ENCODE measurements at regions not wholly inside any gene's neighbourhood (a gene's known extent, or its start where the extent isn't known, plus 50 kb on each side); places are given as distances from the start of the nearest gene placed in this dataset.

DNA sequence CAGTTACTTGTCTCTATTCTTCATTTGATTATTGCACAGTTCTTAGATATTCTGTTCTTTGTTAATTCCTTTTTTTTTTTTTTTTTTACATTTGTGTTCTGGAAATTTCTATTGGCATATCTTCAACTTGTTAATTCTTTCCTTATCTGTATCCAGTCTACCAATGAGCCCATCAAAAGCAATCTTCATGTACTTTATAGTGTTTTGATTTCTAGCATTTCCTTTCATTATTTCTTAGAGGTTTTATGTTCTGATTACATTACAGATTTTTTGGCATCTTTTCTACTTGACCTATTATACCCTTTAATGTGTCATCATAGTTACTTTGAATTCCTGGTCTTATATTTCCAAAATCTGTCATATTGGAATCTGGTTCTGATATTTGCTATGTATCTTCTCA lies 2194.8 kb downstream of the PCDH9 start:
- DNase-seq (ENCODE audit: low read depth), result no peak

DNA sequence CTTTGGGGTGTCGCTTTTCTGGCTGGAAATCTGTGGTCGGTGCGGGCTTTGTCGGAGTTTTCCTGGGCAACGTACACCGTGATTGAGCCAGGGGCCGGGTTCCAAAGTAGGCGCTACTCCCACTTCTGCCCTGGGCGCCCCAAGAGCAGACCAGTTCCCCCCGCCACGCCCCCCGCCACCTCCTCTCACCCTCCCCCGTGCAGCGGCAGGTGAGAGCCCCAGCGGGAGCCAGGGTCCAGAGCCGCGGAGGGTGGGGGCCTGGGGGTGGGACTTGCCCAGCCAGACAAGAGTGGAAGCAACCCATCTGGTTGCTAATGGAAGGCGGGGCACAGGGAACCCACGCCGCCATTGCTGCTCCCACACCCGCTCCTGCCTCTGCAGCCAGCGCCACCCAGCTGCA lies 2195.9 kb downstream of the PCDH9 start:
- DNase-seq (ENCODE audit: low read depth), result no peak

DNA sequence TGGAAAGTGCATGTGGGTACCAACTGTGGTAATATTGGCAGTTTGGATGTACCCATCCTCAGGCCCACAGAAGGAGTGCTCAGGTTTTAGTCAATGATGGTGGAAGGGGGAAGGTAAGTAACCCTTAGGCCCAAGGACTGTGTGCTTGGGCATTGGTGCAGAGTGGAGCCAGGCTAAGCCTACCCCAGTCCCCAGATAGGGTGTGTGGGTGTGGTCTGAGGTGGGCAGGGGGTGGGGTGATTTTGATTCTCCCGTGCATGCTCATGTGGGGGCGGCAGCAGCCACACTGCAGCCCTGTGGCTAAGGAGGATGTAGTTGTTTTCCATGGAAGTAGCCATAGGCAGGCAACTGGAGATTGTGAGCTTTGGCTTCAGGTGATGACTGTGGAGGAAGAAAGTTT lies 2197.3 kb downstream of the PCDH9 start:
- DNase-seq (ENCODE audit: low read depth), result no peak

DNA sequence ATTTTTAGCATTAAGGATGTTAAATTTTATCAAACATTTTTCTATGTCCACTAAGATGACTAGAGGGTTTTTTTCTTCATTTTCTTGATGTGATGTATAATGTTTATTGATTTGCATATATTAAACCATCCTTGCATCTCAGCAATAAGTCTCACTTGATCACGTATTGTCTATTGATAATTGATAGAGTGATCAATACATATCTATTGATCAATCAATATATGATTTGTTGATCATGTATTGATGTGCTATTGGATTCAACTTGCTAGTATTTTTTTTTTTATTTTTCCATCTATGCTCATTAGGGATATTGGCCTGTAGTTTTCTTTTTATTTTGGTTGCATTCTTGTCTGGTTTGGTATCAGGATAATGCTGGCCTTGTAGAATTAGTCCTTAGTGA lies 2202.0 kb downstream of the PCDH9 start:
- DNase-seq (ENCODE audit: low read depth), result no peak

DNA sequence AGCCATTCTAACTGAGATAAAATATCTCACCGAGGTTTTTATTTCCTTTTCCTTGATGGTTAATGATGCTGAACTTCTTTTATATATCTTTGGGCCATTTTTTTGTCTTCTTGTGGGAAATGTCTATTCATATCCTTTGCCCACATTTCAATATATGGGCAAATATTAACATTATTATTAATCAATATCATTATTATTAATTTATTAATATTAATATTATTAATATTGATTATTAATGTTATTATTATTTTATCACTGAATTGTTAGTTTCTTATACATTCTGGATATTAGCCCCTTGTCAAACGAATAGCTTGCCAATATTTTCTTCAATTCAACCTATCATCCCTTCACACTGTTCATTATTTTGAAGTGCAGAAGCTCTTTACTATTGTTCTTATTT lies 2203.6 kb downstream of the PCDH9 start:
- no peak for DNase-seq (ENCODE audit: low read depth)

DNA sequence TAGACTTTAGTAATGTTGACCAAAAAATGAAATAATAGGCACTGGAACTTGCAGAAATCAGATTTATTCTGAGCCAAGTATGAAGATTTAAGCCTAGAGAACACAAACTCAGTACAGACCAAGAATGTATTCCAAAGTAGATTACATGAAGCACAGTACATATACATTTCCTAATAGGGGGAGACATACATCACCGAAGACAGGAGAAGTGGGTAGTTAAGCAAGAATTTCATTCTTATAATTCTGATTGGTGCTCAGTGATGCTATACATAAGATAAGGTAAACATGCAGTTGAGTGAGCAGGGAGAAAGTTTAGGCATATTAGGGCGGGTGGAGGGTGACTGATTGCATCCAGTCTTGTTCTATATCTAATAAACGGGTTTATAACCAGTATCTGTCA lies 2218.8 kb downstream of the PCDH9 start:
- no peak for DNase-seq (ENCODE audit: low read depth)

DNA sequence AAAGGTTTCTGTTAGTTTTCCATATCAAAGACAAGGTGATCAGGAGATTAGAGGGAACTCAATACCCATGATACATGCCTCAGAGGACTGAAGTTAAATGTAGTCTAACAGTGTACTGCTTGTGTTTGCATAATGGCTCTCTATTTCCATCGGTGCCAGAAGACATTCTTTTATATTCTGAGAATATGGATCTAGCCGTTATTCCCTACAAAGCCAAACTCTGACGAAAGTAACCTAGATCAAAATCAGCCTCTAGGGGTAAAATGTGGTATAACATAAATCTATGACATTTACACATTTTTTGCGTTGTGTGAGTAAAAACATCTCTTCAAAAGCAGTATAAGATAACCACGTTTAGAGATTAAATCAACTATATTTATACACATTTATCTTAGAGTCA lies 2232.7 kb downstream of the PCDH9 start:
- DNase-seq (ENCODE audit: low read depth), result no peak

DNA sequence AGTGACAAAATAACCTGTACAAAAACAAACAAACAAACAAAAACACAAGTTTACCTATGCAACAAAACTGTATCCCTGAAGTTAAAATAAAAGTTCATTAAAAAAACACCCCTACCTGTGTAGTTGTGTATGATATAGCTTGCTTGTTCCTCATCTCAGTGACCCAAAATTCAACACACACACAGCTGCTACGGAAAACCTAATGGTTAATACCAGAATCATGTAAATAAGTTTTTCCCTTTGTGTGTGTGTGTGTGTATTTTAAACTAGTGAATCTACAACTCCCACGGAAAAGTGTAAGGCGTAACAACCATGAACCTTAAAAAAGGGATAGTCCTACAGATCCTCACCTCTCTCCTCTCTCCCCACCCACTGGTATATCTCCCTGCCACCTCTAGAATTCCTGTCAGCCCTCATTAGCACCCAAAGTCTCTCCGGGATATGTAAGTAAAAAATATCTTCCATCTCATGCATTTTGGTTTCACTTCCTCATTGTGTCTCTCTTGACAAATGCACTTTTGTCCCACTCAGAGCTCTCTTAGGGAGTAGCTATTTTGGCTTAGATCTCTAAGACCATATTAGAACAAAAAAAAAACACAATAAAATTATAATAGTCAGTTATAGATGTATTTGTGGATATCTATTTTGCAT lies 2236.5 kb downstream of the PCDH9 start:
- DNase-seq (ENCODE audit: low read depth), result no peak

DNA sequence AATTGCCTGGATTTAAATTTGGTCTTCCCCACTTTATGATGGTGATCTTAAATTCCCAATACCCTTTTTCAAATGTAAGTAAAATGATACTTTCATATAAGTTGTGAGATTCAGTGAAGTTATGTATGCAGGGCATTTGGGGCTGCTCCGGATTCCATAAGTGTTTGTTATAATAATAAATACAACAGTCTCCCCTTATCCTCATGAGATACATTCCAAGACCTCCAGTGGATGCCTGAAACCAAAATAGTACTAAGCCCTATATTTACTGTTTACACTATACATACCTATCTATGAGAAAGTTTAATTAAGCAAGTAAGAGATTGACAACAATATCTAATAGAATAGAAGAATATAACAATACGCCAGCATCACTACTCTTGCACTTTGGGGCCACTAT lies 2237.8 kb downstream of the PCDH9 start:
- no peak for DNase-seq (ENCODE audit: low read depth)

DNA sequence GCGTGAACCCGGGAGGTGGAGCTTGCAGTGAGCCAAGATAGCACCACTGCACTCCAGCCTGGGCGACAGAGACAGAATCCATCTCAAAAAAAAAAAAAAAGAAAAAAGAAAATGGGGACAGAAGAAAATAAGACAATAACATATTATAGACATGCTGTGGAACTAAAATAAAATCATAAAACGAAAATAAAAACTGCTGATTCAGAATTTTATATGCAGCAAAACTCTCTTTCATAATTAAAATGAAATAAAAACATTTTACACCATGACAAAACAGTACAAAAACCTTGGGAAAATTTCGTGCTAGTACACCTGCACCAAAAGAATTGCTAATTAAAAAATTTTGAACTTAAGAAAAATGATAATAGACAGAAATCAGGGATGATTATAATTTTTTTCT lies 2245.1 kb downstream of the PCDH9 start:
- no peak for DNase-seq (ENCODE audit: low read depth)

DNA sequence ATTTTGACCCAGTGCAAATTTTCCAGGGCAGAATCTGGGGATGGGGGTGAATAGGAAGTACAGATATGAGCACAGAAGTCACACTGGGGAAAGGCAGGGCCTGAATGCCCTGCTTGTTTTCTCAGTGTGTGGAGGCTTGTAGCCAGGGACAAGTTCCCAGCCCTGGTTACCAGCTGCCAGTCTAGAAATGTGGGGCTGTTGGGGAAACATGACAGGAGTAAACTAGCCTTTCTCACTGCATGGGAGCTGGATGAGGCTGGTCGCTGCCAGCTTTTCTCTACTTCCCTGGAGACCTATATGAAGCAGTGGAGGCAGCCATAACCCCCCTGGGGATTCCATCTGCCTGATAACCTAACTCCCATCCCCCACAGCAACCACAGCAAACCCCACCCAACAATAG lies 2267.7 kb downstream of the PCDH9 start:
- DNase-seq (ENCODE audit: low read depth), result no peak

DNA sequence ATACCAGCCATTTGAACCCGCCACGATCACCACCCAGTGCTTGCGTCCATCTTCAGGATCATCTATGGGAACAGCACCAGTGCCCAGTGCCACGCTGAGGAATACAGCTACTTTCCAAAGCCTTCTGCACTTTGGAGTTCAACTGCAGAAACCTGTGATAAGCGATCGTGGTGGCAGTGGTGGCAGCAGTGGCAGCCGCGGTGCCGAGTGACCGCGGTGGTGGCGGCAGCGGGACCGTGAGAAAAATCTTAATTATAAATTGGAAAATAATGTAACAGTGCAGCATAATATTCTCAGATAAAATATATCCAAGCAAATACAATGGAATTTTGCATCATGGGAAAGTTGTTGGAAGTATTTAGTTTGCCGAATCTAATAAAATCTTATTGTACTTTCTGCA lies 2270.9 kb downstream of the PCDH9 start:
- DNase-seq (ENCODE audit: low read depth), result no peak

DNA sequence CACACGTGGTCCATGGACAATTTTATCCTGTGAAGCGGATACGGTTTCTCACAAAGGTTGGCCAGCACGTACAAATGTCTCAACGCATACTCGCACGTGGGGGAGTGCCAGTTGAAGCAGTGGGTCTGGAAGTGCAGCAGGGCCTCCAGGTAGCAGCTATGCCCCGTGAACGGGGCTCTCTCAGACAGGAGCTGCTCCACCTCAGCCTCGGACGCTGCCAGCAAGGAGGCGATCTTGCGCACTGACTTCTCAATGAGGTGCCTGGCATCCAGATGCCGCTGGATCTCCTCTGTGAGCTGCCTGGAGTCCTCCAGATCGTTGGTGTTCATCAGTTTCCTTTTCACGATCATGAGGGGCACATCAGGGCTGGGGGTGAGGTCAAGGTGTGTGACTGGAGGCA lies 2272.0 kb downstream of the PCDH9 start:
- no peak for DNase-seq (ENCODE audit: low read depth)

DNA sequence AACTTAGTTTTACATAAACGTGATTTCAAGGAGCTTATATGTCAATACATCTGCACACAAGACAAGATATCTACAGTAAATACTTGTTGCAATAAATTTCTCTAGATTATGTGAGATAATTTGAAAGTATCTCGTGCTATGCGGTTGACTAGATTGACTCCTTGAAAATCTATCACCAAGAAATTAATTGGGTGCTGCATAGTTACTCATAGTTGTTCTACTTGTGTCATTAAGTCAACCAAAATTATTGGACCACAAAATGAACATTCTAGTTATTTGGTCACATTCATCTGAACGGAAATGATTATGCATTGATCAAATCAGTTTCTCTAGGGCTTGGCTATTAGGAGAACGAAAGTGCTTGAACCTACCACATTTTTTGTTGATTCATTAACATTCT lies 2291.5 kb downstream of the PCDH9 start:
- no peak for DNase-seq (ENCODE audit: low read depth)

DNA sequence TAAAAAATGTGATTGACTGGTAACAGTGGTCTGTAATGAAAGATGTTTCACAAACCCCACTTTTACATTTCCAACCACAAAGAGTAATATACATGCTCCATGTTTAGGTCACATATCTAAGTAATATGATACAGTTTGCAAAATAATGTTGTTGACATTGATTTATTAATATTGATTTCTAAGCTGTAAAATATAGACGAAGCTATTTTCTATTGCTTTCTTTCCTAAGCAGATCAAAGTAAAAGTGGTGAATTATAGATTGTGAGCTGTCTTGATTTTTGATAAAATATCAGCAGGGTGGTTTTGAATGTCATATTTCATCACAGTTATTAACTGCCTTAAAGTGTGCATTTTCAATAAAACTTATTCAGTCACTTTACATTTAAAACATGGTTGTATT lies 2292.8 kb downstream of the PCDH9 start:
- no peak for DNase-seq (ENCODE audit: low read depth)

DNA sequence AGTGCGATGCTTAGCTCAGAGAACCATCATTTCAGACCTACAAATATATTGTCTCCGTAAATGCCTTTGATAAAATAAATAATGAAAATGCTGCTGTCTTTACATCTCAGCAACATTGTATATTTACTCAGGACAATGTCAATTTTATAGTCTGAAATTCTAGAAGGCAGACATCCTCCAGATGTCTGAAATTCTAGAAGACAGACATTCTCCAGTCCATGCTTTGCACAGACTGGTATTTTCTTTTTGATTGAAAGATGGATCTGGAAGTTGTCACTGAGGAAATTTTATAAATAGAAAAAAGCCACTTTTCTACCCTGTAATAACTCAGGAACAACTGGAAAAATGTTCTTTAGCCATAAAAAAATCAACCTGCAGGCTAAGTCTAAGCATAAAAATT lies 2293.3 kb downstream of the PCDH9 start:
- no peak for DNase-seq (ENCODE audit: low read depth)

DNA sequence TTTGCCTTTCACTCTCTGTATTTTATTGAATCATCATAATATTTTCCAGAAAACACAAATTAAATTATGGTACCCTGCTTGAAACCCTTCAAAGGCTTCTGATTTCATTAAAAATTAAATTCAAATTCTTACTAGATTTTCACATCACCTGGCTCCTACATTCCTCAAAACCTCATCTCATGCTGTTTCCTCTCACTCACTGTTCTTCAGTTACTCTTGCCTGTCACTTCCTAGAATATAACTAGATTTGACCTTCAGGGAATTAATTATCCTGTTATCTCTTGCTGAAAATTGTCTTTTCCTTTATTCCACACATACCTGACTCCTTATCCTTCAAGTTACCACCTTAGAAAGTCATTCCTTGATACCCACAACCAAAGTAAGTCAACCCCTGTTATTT lies 2294.7 kb downstream of the PCDH9 start:
- DNase-seq (ENCODE audit: low read depth), result no peak

DNA sequence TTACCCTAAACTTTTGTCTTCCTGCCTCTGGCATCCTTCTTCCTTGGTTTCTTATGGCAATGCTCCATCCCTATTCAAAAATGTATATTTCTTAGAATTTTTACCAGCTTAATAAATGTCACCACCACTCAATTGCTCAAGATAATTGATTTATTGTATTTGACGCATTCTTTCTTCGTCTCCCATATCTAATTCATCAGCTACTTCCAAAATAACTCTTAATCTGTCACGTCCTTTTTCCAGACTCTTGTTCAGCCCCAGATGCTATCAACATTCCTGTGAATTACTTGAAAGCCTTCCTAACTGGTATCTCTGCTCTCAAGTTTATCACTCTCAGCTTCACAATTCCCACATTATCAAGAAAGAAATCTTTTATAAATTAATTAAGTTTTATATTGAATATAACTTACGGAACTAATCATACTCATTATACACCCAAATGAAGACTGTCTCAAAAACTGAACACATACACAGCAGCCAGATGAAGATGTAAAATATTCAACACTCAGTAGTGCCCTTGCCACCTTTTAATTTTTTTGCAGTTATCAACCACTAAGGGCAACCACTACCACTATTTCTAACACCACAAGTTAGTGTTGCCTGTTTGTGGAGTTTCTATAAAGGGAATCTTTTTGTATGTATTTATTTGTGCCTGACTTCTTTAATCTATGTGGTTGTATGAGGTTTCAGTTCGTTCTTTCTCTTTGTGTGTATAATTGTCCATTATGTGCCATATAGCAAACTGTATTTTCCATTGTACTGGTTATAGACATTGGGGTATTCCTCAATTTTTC lies 2295.4 kb downstream of the PCDH9 start:
- DNase-seq (ENCODE audit: low read depth), result no peak

DNA sequence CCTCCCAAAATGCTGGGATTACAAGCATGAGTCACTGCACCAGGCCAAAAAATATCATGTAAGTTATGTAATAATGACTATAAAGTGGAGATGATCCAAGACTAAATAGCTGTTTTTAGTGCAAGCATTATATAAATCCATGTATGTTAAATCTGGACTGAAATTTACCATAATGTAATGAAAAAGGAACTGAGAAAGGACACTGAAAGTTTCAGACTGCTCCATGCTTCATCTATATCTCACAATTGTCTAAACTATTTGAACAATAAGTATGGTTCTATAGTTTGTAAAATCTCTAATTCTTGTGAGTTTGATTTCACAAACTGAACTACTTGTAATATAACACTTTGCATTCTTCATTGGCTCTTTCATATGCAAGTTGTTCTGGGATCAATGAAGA lies 2299.5 kb downstream of the PCDH9 start:
- no peak for DNase-seq (ENCODE audit: low read depth)

DNA sequence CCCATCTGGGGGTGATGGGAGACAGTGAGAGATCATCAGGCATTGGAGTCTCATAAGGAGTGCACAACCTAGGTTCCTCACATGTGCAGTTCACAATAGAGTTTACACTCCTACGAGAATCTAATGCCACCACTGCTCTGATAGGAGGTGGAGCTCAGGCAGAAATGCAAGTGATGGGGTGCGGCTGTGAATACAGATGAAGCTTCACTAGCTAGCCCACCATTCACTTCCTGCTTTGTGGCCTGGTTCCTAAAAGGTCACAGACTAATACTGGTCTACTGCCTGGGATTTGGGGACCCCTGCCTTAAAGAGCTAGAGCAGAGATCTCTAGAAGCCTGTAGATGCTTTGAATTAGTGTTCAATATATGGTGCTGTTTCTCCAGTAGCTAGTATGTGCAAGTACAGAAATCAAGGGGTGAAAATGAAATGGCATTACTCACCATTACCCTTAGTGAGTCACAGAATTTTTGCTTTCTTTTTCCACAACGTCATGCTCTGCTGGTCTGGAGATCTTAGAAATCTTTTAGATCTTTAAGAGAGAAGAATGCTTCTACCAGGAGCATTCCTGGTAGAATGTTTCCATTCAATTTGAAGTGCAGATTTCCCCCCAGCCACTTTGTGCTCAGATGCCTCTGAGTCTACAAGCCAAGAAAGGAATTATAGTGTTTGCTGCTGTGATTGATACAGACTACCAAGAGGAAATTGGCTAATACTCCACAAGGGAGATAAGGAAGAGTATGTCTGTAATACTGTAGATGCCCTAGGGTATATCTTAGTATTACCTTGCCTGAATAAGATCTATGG lies 2301.2 kb downstream of the PCDH9 start:
- DNase-seq (ENCODE audit: low read depth), result peak; percentile 91

DNA sequence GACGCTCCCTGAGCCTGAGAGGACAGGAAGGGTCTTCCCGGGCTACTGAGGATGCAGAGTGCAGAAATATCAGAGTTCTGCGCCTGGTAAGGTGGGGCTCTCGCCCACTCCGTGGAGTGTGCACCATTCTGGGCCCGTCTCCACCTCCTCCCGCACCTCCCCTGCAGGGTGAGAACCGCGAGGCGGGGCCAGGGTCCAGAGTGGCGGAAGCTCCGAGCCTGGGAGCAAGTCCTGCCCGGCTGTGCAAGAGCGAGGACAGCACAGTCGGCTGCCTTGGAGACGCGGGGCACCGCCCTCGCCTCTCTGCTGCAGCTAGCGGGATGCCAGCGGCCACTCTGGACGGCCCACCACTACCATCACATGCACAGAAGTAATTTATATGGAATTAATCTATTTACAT lies 2304.4 kb downstream of the PCDH9 start:
- DNase-seq (ENCODE audit: low read depth), result no peak

DNA sequence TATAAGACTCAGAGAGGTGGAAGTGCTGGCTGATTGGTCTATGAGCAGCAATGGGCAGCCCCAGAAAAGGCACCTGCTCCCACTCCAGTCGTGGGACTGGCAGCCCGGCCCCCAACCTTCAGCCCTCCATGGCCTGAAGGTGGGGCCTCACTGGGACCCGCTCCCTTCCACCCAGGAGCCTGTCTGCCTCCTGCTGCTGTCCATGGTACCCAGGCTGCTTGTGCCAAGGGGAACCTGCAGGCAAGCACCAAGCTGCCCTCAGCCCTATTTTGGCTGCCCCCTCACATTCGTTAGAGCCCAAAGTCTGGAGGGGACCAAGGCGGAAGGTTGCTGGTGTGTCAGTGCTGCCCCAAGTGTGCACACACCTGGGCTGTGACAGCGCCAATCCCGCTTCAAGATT lies 2304.9 kb downstream of the PCDH9 start:
- DNase-seq (ENCODE audit: low read depth), result peak; percentile 1

DNA sequence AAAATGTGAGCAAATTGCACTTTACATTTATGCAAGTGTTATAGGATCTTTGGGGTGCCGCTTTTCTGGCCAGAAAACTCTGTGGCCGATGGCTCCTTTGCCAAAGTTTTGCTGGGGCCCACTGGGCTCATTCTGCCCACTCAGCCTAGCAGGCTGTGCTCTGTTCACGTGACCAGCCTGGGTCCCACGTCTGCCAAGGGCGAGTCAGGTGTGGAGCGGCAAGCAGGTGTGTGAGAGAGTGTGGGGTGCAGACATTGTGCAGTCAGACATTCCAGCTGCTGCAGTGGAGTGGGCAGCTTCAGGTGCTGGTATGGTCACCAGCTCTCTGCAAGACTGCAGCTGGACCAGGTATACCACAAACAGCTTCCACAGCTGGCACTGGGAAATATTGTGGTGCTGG lies 2305.7 kb downstream of the PCDH9 start:
- no peak for DNase-seq (ENCODE audit: low read depth)

Data from renal cortical epithelial cell (primary cell).